OCI-LY7 (cell line): ENCODE measurements at regions not wholly inside any gene's neighbourhood (a gene's known extent, or its start where the extent isn't known, plus 50 kb on each side); places are given as distances from the start of the nearest gene placed in this dataset.

Experiments
- BruUV-seq: library from RNA; stranded (reverse); fragments of 400-500 nt; replicated peaks from 2 replicates; lab custom pipeline; 2021; lab: Mats Ljungman, UMichigan
- CTCF ChIA-PET: fragments of 300-600 bp; sonication (Branson Sonifier 250); formaldehyde crosslinking; loops from one replicate; lab custom pipeline; 2022; ENCODE audit warnings: antibody characterized with exemption; ENCODE audit not compliant: unreplicated experiment; lab: Charles Lee
- POLR2A ChIA-PET: fragments of 300-600 bp; sonication (Branson Sonifier 250); formaldehyde crosslinking; loops from one replicate; lab custom pipeline; 2022; ENCODE audit warnings: antibody characterized with exemption; lab: Charles Lee
- DNase-seq: peaks from one replicate; pipeline ENCODE4 v3.0.0-alpha.2; 2015; ENCODE audit warnings: low spot score
- H2AFZ ChIP-seq: fragments of 200-600 bp; sonication (generic), shearing (Covaris generic); 2 replicates; pipeline ENCODE4 v1.6.1; 2014; ENCODE audit warnings: mild to moderate bottlenecking, antibody characterized with exemption, low read length, moderate library complexity
- H3K27ac ChIP-seq: fragments of 200-600 bp; sonication (generic); 2 replicates; pipeline ENCODE4 v1.5.1; 2014; ENCODE audit warnings: mixed run types, low read depth, mild to moderate bottlenecking, moderate library complexity, low read length, inconsistent platforms; ENCODE audit not compliant: poor library complexity, severe bottlenecking
- H3K36me3 ChIP-seq: fragments of 200-600 bp; sonication (generic); 2 replicates; pipeline ENCODE4 v1.6.1; 2014; ENCODE audit warnings: mild to moderate bottlenecking, antibody characterized with exemption, low read length, moderate library complexity, mixed read lengths; ENCODE audit not compliant: insufficient read depth
- H3K4me1 ChIP-seq: fragments of 200-600 bp; sonication (generic); 2 replicates; pipeline ENCODE4 v1.5.1; 2014; ENCODE audit warnings: mild to moderate bottlenecking, low read length; ENCODE audit not compliant: insufficient read depth, poor library complexity, severe bottlenecking
- H3K4me2 ChIP-seq: fragments of 200-600 bp; sonication (generic); 2 replicates; pipeline ENCODE4 v1.6.1; 2014; ENCODE audit warnings: mild to moderate bottlenecking, low read length
- H3K4me3 ChIP-seq: fragments of 200-600 bp; sonication (generic); 2 replicates; pipeline ENCODE4 v1.5.1; 2014; ENCODE audit warnings: mild to moderate bottlenecking, low read depth, low read length; ENCODE audit not compliant: poor library complexity, severe bottlenecking
- H3K79me2 ChIP-seq: fragments of 200-600 bp; sonication (generic); 2 replicates; pipeline ENCODE4 v1.6.1; 2016; ENCODE audit warnings: low read depth, mild to moderate bottlenecking, low read length, moderate library complexity, mixed read lengths; ENCODE audit not compliant: insufficient read depth
- H3K9me2 ChIP-seq: fragments of 200-600 bp; sonication (generic); 2 replicates; pipeline ENCODE4 v1.6.1; 2016; ENCODE audit warnings: mild to moderate bottlenecking, low read length, mixed read lengths; ENCODE audit not compliant: insufficient read depth
- H3K9me3 ChIP-seq: fragments of 200-600 bp; sonication (generic); 2 replicates; pipeline ENCODE4 v1.6.1; 2014; ENCODE audit warnings: mild to moderate bottlenecking, mixed run types, low read length, mixed read lengths
- H4K20me1 ChIP-seq: fragments of 200-600 bp; sonication (generic); 2 replicates; pipeline ENCODE4 v1.6.1; 2014; ENCODE audit warnings: mild to moderate bottlenecking, antibody characterized with exemption, low read length, moderate library complexity, mixed read lengths; ENCODE audit not compliant: insufficient read depth
- EZH2phosphoT487 ChIP-seq: fragments of 200-600 bp; sonication (generic); IDR thresholded peaks from 2 replicates; pipeline ENCODE4 v1.6.1; 2018; ENCODE audit warnings: low read depth, borderline replicate concordance, mild to moderate bottlenecking, mixed run types, antibody characterized with exemption, low read length, moderate library complexity, mixed read lengths
- intact Hi-C: fragments of 100-400 bp; cut with micrococcal nuclease; formaldehyde crosslinking; loops from one replicate; pipeline ENCODE4 v1.10.0; 2022; ENCODE audit not compliant: unreplicated experiment
- TF ChIP-seq, protein P1 (sequence below): fragments of 200-600 bp; sonication (generic); conservative IDR thresholded peaks from 2 replicates; pipeline ENCODE4 v1.5.1; 2014; ENCODE audit warnings: mild to moderate bottlenecking, antibody characterized with exemption, low read length, moderate library complexity, mixed read lengths

DNA sequence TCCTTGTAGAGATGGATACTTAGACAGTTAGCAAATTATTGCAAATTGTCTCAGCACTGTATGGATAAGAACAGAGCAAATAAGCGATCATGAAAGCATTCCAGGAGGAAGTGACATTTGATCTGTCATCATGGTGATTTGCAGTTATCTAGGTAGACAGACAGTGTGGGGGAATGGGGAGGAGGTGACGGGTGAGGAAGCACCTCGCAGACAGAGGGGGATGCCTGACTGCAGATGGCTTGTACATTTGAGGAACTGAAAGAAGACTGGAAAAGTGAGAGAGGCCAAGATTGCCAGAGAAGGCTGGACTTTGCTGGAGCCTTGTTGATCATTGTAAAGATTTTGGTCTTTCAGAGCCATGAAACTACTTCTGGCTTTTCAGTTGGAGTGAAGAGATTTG, 318.2 kb upstream of the CELF2 start:
- Histone ChIP-seq H3K9me2 (no peaks in the 10 kb centered on the region), H3K4me3 (no peak overlapping the region), H3K4me1 (no peaks in the 10 kb centered on the region), H3K27ac (no peak overlapping the region), H3K4me2 (no peak overlapping the region), H3K79me2 (no peaks in the 10 kb centered on the region), H3K36me3 (no peaks in the 10 kb centered on the region), H4K20me1 (no peaks in the 10 kb centered on the region), H3K9me3 (no peaks in the 10 kb centered on the region), H2AFZ (no peak overlapping the region)
- DNase-seq = no peak
- intact Hi-C loops = no loop called here
- POLR2A ChIA-PET = no interaction called here
- BruUV-seq = no TSS peak
- CTCF ChIA-PET = no interaction called here
- TF ChIP-seq EZH2phosphoT487 = no peak
- TF ChIP-seq, protein P1, sequence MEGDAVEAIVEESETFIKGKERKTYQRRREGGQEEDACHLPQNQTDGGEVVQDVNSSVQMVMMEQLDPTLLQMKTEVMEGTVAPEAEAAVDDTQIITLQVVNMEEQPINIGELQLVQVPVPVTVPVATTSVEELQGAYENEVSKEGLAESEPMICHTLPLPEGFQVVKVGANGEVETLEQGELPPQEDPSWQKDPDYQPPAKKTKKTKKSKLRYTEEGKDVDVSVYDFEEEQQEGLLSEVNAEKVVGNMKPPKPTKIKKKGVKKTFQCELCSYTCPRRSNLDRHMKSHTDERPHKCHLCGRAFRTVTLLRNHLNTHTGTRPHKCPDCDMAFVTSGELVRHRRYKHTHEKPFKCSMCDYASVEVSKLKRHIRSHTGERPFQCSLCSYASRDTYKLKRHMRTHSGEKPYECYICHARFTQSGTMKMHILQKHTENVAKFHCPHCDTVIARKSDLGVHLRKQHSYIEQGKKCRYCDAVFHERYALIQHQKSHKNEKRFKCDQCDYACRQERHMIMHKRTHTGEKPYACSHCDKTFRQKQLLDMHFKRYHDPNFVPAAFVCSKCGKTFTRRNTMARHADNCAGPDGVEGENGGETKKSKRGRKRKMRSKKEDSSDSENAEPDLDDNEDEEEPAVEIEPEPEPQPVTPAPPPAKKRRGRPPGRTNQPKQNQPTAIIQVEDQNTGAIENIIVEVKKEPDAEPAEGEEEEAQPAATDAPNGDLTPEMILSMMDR = no peak

DNA sequence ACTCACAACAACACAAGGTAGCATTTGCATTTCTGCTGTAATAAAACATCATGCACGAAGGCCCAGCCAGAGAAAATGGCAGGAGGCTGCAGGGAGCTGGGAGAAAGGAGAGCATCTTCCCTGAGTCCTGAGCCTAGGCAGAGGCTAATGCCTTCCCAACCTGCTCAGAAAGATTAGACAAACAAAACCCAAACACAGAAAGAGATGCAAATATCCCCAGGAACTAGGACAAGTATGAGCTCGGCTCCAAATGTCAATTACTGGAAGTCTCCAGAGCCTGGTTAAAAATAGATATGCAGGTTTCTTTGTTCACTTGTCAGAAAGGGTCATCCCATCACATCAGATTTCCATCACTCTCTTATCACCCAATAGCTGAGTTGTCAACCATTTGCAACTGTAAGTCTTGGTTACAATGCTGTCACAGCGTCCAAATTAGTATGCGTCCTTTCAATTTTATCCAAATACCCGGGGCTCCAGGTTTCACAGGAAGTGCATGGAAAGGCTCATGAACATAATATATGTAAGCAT, 316.5 kb upstream of the CELF2 start:
- no peaks in the 10 kb centered on the region for H3K4me1 ChIP-seq
- H3K79me2 ChIP-seq = no peaks in the 10 kb centered on the region
- no peaks in the 10 kb centered on the region for H4K20me1 ChIP-seq
- H3K9me2 ChIP-seq = no peaks in the 10 kb centered on the region
- no TSS peak for BruUV-seq
- CTCF ChIA-PET = no interaction called here
- no peak overlapping the region for H3K4me2 ChIP-seq
- no peaks in the 10 kb centered on the region for H3K9me3 ChIP-seq
- no peak overlapping the region for H2AFZ ChIP-seq
- no peak overlapping the region for H3K4me3 ChIP-seq
- intact Hi-C loops = no loop called here
- H3K27ac ChIP-seq = no peak overlapping the region
- H3K36me3 ChIP-seq = no peaks in the 10 kb centered on the region
- TF ChIP-seq, protein P1 = no peak
- no peak for TF ChIP-seq EZH2phosphoT487
- no peak for DNase-seq
- POLR2A ChIA-PET = interaction anchor here (0.6 kb wide), 1 partner anchor 596 kb away, joined by 3 read pairs; no protein-coding TSS in a partner anchor

DNA sequence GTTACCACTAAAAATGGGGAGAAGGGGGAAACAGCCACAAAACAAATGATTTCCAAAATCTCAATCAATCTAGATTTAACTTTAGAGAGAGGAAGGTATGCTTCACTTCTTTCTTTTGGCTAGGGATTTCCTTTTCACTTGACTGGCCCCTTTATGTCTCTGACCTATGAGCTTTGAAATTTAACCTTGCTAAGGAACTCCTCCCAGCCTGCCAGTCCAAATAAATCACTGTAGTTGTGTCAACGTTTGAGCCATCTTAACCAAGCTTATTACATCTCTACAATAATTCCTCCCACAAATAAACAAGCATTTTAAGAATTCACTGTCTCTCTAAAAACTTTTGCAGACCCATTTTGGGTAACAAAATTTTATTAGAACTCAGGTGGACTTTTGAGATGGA, 315.5 kb upstream of the CELF2 start:
- Histone ChIP-seq H3K79me2 (no peaks in the 10 kb centered on the region), H3K9me3 (no peaks in the 10 kb centered on the region), H4K20me1 (no peaks in the 10 kb centered on the region), H3K36me3 (no peaks in the 10 kb centered on the region), H3K4me1 (no peaks in the 10 kb centered on the region), H3K27ac (no peak overlapping the region), H3K4me3 (no peak overlapping the region), H3K4me2 (no peak overlapping the region), H3K9me2 (no peaks in the 10 kb centered on the region), H2AFZ (no peak overlapping the region)
- POLR2A ChIA-PET = interaction anchor here (0.6 kb wide), 1 partner anchor 16 kb away, joined by 6 read pairs; no protein-coding TSS in a partner anchor
- TF ChIP-seq, protein P1 = no peak
- TF ChIP-seq EZH2phosphoT487 = no peak
- CTCF ChIA-PET = no interaction called here
- intact Hi-C loops = no loop called here
- BruUV-seq = no TSS peak
- DNase-seq = no peak
